GM12864 (cell line): ENCODE measurements at regions not wholly inside any gene's neighbourhood (a gene's known extent, or its start where the extent isn't known, plus 50 kb on each side); places are given as distances from the start of the nearest gene placed in this dataset.

Experiments
- DNase-seq: peaks from one replicate; pipeline ENCODE4 v3.0.0-alpha.2; 2011; ENCODE audit warnings: low read depth
- H3K4me3 ChIP-seq: 2 replicates; pipeline ENCODE4 v1.5.1; 2011; ENCODE audit warnings: mild to moderate bottlenecking, low read depth, low read length, control low read depth
- CTCF ChIP-seq: IDR thresholded peaks from 2 replicates; pipeline ENCODE4 v1.5.1; 2011; ENCODE audit warnings: low read depth, mild to moderate bottlenecking, moderate library complexity, low read length, control low read depth, inconsistent platforms; ENCODE audit errors: missing control alignments

- DNase-seq = no peak
- H3K4me3 ChIP-seq = no peak overlapping the region
- no peak for TF ChIP-seq CTCF
Measured at GRCh38 chr9:121601194-121601593, 50.2 kb upstream of the DAB2IP start.
